HG03460 (cell line): ENCODE measurements at regions not wholly inside any gene's neighbourhood (a gene's known extent, or its start where the extent isn't known, plus 50 kb on each side); places are given as distances from the start of the nearest gene placed in this dataset.
A peak's percentile ranks its signal among the peaks of the same experiment; 100 is the strongest.

Source experiments
- ATAC-seq: cut with Tn5 transposase; IDR thresholded peaks from one replicate; pipeline ENCODE4 v1.9.1; 2021; ENCODE audit not compliant: unreplicated experiment

DNA sequence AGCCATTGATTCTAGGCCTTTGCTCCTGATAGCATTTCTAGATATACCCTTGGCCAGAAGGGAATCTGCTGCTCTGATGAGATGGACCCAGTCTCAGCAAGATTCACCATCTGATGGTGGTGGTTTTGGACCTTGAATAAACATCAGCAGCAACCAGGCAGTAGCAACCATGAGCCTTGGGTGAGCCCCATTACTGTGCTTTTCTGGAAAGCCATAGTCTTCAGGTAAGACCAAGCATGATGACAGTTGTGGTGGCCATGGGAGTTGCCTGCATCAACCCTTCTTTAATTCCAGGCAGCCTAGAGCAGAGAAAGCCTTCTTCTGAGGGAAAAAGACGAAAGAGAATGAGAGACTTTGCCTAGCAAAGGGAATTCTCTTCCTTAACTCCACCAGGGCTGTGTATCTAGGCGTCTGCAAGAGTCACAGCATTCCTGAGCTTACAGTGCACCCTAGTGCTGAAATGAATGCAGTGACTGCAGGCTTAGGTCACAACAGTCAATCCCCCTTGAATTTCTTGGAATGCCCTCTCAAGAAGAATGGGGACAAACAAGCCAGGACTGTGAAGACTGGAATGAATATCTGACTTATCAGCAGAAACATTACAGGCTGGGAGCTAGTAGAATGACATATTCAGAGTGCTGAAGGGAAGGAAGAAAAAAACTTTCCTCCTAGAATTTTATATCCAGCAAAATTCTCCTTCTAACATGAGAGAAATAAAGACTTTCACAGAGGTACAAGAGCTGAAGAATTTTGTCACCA lies 942.4 kb upstream of the PCDH20 start:
- ATAC-seq: peak; percentile 81

GRCh38 chr13:62356977-62357376 lies 941.3 kb upstream of the PCDH20 start:
- ATAC-seq: no peak

- ATAC-seq: no peak
These were observed 921.6 kb upstream of the PCDH20 start for GRCh38 chr13:62337109-62337880.

DNA sequence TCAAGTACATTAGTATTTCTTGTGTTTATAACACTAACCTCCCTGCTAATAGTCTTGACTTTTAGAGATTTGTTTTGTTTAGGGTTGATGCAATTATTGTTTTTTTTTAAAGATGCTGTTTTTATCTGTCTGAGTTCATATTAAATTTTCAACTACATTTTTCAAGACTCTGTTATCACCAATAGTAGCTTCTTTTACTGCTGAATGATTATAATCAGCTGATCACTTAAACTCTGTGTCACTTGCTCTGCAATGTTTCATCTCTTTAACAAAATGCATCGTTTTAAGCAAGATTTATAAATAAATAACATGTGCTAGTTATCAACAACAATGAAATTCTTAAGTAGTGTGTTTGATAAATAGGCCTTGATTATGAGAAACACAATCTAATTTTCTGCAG lies 920.9 kb upstream of the PCDH20 start:
- ATAC-seq: no peak

DNA sequence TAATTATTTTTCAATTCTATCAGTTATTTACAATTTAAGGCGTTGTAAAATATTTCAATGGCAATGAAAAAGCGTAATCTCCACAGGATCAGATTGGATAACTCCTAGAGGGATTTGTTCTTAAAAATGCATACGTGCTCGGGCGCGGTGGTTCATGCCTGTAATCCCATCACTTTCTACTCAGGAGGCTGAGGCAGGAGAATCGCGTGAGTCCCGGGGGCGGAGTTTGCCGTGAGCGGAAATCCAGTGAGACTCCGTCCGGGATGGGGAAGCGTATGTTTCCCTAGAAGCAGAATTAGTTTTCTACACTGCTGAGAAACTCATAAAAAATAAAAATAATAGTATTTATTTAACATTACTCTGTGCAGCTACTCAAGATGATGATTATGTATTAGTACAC lies 917.8 kb upstream of the PCDH20 start:
- no peak for ATAC-seq

GRCh38 chr13:62331384-62331783 lies 915.7 kb upstream of the PCDH20 start:
- no peak for ATAC-seq

GRCh38 chr13:62327367-62327766 lies 911.7 kb upstream of the PCDH20 start:
- ATAC-seq: no peak

GRCh38 chr13:62324842-62325241 lies 909.2 kb upstream of the PCDH20 start:
- ATAC-seq: no peak

GRCh38 chr13:62321895-62322294 lies 906.2 kb upstream of the PCDH20 start:
- no peak for ATAC-seq

GRCh38 chr13:62321139-62321538 lies 905.5 kb upstream of the PCDH20 start:
- ATAC-seq: no peak

GRCh38 chr13:62320129-62321108 lies 904.8 kb upstream of the PCDH20 start:
- no peak for ATAC-seq

GRCh38 chr13:62309904-62310303 lies 894.3 kb upstream of the PCDH20 start:
- no peak for ATAC-seq

GRCh38 chr13:62305756-62306155 lies 890.1 kb upstream of the PCDH20 start:
- ATAC-seq: peak; percentile 86

DNA sequence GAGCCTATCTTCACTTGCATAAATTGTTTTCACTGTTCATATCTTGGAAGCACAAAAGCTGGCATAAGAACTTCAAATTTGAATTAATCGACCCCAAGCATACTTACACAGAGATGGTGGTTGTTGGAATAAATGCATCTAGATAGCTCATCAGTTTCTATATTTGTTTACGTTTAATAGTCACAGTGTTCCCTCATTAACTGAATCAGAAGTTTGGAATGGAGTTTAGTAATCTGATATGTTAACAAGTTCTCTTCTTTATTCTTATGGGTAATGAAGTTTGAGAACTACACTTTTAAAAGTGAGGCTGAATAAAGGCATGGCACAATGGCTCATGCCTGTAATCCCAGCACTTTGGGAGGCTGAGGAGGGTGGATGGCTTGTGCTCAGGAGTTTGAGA lies 886.7 kb upstream of the PCDH20 start:
- no peak for ATAC-seq

GRCh38 chr13:62299988-62300387 lies 884.3 kb upstream of the PCDH20 start:
- no peak for ATAC-seq

- no peak for ATAC-seq
These were observed 881.2 kb upstream of the PCDH20 start for GRCh38 chr13:62296812-62297211.

GRCh38 chr13:62294244-62294643 lies 878.6 kb upstream of the PCDH20 start:
- no peak for ATAC-seq

DNA sequence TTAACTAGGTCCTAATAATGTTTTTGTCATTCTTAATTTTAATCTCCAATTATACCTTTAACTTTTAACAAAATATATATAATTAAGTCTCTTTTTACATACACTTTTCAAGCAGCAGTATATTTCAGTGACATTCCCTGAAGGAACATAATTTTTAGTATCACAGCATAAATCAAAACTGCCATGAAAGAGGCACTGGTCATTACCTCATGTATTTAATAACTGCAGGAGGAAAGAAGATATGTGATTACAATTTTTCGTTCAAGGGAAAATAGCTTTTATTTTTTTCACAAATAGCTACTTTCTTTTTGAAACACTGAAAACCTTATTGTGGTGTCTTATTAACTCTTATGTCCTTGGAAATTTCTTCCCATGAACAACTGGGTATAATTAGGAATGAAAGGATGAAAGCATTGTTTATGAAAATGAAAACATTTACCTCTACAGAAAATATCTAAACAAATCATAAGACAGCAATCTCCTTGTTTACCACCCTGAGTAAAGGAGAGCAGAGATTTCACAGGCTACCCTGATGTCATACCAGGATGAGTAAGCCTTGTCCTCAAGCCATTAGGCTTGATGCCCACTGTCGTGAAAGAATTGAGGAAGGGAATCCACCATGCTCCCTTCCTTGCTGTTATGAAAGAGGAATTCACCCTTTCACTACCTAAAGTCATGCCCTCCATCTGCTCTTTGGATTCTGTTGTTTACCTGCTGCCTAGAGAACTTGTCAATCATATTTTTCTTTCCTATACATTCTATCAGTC lies 877.2 kb upstream of the PCDH20 start:
- no peak for ATAC-seq

GRCh38 chr13:62290542-62290941 lies 874.9 kb upstream of the PCDH20 start:
- ATAC-seq: no peak

GRCh38 chr13:62287764-62288163 lies 872.1 kb upstream of the PCDH20 start:
- ATAC-seq: no peak

DNA sequence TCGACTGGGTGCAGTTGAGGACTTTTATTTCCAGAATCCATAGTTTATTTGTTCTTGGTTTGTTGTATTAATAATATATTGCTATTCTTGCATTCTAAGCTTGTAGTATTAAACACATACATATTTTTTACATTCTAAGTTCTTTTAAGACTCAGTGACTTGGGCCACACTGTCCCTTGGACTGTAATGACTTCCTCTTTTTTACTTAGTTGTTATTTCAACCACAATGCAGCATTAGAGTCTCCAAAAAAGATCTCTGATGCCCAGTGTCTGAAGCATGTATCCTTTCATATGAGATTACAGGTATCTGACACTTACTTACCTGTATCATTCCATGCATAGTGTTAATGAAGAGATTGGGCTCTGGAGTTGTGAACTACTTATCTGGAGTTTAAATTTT lies 864.9 kb upstream of the PCDH20 start:
- peak; percentile 73 for ATAC-seq
